22Rv1 (cell line): ENCODE measurements at regions not wholly inside any gene's neighbourhood (a gene's known extent, or its start where the extent isn't known, plus 50 kb on each side); places are given as distances from the start of the nearest gene placed in this dataset.
"Not testable (repeated sequence)": the region's sequence is repeated elsewhere in the genome, so short reads cannot be mapped to it uniquely, and the experiment has no call there.

ENCODE experiments used
- H3K27ac ChIP-seq: fragments of 450-650 bp; 2 replicates; pipeline ENCODE4 v1.5.1; 2017
- ZFX ChIP-seq: fragments of 450-650 bp; IDR thresholded peaks from 2 replicates; pipeline ENCODE4 v1.6.1; 2017; ENCODE audit warnings: antibody characterized with exemption, borderline replicate concordance
- TF ChIP-seq, protein P1 (sequence below): fragments of 450-650 bp; IDR thresholded peaks from 2 replicates; pipeline ENCODE4 v1.5.1; 2017; ENCODE audit warnings: mild to moderate bottlenecking

DNA sequence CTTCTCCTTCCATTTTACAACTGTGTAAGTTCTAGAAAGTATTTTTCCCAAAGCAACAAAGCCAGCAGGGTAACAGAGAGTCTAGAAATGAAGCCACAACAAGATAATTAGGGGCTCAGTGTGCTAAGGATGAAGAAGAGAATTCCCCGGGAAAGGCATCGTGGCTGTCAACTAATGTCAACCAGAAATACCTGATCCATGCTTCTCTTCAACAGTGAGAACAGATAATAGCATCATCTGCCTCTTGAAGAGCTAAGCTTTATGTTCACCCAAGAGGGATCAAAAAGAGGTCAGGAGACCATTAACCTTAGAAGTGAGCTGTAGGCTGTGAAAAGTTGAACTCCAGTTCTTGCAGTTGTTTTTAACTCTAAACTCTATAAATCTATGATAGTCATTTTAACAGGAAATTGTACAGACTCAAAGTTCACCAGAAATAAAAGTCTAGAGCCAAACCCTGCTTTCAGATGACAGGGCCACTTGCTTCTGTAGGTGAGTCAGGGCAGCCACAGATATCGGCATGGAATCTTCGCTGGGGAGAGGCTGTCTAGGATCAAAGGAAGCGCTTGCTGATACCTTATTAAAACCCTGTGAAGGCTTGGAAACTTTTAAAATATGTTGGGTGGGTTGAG, 540.7 kb upstream of the ID2 start:
- no peak overlapping the region for H3K27ac ChIP-seq
- TF ChIP-seq ZFX, result no peak
- TF ChIP-seq, protein P1, sequence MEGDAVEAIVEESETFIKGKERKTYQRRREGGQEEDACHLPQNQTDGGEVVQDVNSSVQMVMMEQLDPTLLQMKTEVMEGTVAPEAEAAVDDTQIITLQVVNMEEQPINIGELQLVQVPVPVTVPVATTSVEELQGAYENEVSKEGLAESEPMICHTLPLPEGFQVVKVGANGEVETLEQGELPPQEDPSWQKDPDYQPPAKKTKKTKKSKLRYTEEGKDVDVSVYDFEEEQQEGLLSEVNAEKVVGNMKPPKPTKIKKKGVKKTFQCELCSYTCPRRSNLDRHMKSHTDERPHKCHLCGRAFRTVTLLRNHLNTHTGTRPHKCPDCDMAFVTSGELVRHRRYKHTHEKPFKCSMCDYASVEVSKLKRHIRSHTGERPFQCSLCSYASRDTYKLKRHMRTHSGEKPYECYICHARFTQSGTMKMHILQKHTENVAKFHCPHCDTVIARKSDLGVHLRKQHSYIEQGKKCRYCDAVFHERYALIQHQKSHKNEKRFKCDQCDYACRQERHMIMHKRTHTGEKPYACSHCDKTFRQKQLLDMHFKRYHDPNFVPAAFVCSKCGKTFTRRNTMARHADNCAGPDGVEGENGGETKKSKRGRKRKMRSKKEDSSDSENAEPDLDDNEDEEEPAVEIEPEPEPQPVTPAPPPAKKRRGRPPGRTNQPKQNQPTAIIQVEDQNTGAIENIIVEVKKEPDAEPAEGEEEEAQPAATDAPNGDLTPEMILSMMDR, result no peak

DNA sequence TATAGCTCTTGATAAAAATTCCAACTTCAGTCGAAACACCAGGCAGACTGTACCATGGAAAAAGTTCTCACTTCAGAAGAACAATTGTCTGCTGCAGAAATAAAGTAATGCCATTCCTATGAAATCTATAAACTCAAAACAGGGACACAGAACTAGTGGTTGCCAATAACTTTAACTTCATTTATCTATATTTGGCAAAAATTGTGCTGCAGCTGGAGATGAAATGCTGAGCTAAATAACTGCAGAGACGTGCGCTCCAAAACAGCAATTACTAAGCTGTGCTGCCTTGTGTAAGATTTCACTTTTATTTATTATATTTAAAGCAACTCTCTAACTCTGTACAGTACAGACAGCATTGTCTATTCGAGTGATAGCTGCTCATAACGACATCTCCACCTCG, 540.1 kb upstream of the ID2 start:
- no peak for TF ChIP-seq ZFX
- TF ChIP-seq, protein P1, result no peak
- no peak overlapping the region for H3K27ac ChIP-seq

DNA sequence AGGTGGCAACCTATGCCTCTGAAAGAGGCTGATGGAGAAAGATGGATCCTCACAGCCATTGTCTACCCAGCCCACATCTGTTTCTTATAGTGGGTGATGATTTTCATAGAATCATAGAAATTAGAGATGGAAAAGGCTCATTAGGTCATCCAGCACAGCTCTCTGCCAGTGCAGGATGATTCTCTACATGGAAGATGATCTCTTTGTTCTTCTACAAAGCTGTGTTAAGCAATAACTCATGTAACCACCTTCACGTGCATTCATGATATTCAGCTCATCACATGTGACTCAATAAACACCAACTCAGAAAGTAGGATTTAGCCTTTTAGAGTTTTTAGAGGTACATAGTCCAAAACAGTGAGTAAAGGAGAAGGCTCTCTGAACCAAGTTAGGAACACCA, 539.4 kb upstream of the ID2 start:
- no peak for TF ChIP-seq ZFX
- TF ChIP-seq, protein P1, result no peak
- H3K27ac ChIP-seq, result no peak overlapping the region

- H3K27ac ChIP-seq, result no peak overlapping the region
- TF ChIP-seq, protein P1, result no peak
- no peak for TF ChIP-seq ZFX
These were observed 537.7 kb upstream of the ID2 start for GRCh38 chr2:8144131-8144631.

DNA sequence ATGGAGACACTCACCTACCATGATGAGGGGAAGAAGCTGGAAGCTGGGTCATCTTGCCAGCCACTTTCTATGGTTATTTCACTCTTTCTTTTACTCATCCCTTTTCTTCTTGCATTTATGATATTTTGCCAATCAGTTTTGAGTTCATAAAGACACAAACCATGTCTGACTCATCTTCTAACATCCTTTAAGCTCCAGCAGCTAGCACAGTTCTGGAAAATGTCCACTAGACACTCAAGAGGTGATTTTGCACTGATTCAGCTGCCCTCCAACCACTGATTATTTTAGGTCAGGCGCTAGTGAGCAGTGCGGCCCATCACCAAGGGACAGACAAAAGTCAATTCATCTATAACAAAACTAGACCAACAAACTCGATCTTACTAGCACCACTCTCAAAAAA, 537.1 kb upstream of the ID2 start:
- TF ChIP-seq, protein P1, result no peak
- TF ChIP-seq ZFX, result no peak
- H3K27ac ChIP-seq, result no peak overlapping the region

DNA sequence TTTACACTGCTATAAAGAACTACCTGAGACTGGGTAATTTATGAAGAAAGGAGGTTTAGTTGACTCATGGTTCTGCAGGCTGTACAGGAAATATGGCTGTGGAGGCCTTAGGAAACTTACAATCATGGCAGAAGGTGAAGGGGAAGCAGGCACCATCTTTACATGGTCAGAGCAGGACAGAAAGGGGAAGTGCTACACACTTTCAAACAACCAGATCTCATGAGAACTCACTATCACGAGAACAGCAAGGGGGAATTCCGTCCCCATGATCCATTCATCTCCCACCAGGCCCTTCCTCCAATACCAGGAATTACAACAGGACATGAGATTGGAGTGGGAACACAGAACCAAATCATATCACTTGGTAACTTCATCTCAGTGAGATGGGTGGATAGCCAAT, 536.5 kb upstream of the ID2 start:
- H3K27ac ChIP-seq, result not testable (repeated sequence)

GRCh38 chr2:8146132-8147005, 535.5 kb upstream of the ID2 start:
- TF ChIP-seq, protein P1, result no peak
- TF ChIP-seq ZFX, result no peak
- H3K27ac ChIP-seq, result no peak overlapping the region
